ENCODE measurements at regions not wholly inside any gene's neighbourhood (a gene's known extent, or its start where the extent isn't known, plus 50 kb on each side); places are given as distances from the start of the nearest gene placed in this dataset.

DNA sequence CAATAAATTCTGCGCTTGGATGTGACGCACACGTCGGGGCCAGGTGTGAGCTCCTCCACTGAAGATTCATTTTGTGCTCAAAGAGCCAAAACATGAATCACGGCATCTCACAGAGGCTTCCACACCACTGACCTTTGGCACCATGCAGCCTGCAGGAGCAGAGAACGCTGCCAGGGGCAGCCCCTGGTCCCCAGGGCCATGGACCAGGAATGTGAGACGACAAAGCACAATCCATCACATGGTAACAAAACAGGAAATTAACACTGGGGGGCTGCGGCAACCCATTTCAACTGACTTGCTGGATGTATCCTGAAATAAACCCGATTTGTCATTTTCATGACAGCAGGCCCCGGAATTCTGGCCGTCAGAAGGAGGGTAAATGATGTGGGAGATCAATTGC, 167.5 kb upstream of the IGF1R start:
- TF ChIP-seq JUN (CRISPR knock-in tag; IDR thresholded peaks at IDR 0.05) (no peak), CREM (CRISPR knock-in tag; IDR thresholded peaks at IDR 0.05) (no peak), ZNF317 (CRISPR knock-in tag; IDR thresholded peaks at IDR 0.05; ENCODE audit: borderline replicate concordance, low read depth) (no peak)
- TF ChIP-seq, protein P1, sequence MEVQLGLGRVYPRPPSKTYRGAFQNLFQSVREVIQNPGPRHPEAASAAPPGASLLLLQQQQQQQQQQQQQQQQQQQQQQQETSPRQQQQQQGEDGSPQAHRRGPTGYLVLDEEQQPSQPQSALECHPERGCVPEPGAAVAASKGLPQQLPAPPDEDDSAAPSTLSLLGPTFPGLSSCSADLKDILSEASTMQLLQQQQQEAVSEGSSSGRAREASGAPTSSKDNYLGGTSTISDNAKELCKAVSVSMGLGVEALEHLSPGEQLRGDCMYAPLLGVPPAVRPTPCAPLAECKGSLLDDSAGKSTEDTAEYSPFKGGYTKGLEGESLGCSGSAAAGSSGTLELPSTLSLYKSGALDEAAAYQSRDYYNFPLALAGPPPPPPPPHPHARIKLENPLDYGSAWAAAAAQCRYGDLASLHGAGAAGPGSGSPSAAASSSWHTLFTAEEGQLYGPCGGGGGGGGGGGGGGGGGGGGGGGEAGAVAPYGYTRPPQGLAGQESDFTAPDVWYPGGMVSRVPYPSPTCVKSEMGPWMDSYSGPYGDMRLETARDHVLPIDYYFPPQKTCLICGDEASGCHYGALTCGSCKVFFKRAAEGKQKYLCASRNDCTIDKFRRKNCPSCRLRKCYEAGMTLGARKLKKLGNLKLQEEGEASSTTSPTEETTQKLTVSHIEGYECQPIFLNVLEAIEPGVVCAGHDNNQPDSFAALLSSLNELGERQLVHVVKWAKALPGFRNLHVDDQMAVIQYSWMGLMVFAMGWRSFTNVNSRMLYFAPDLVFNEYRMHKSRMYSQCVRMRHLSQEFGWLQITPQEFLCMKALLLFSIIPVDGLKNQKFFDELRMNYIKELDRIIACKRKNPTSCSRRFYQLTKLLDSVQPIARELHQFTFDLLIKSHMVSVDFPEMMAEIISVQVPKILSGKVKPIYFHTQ (CRISPR knock-in tag; IDR thresholded peaks at IDR 0.05), result no peak
- TF ChIP-seq, protein P2, sequence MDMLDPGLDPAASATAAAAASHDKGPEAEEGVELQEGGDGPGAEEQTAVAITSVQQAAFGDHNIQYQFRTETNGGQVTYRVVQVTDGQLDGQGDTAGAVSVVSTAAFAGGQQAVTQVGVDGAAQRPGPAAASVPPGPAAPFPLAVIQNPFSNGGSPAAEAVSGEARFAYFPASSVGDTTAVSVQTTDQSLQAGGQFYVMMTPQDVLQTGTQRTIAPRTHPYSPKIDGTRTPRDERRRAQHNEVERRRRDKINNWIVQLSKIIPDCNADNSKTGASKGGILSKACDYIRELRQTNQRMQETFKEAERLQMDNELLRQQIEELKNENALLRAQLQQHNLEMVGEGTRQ (CRISPR knock-in tag; IDR thresholded peaks at IDR 0.05), result no peak
- TF ChIP-seq, protein P3, sequence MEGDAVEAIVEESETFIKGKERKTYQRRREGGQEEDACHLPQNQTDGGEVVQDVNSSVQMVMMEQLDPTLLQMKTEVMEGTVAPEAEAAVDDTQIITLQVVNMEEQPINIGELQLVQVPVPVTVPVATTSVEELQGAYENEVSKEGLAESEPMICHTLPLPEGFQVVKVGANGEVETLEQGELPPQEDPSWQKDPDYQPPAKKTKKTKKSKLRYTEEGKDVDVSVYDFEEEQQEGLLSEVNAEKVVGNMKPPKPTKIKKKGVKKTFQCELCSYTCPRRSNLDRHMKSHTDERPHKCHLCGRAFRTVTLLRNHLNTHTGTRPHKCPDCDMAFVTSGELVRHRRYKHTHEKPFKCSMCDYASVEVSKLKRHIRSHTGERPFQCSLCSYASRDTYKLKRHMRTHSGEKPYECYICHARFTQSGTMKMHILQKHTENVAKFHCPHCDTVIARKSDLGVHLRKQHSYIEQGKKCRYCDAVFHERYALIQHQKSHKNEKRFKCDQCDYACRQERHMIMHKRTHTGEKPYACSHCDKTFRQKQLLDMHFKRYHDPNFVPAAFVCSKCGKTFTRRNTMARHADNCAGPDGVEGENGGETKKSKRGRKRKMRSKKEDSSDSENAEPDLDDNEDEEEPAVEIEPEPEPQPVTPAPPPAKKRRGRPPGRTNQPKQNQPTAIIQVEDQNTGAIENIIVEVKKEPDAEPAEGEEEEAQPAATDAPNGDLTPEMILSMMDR (IDR thresholded peaks at IDR 0.05), result no peak
- TF ChIP-seq, protein P4, sequence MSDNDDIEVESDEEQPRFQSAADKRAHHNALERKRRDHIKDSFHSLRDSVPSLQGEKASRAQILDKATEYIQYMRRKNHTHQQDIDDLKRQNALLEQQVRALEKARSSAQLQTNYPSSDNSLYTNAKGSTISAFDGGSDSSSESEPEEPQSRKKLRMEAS (CRISPR knock-in tag; IDR thresholded peaks at IDR 0.05), result no peak

Data from WTC11 (cell line).